ENCODE measurements at regions not wholly inside any gene's neighbourhood (a gene's known extent, or its start where the extent isn't known, plus 50 kb on each side); places are given as distances from the start of the nearest gene placed in this dataset.

DNA sequence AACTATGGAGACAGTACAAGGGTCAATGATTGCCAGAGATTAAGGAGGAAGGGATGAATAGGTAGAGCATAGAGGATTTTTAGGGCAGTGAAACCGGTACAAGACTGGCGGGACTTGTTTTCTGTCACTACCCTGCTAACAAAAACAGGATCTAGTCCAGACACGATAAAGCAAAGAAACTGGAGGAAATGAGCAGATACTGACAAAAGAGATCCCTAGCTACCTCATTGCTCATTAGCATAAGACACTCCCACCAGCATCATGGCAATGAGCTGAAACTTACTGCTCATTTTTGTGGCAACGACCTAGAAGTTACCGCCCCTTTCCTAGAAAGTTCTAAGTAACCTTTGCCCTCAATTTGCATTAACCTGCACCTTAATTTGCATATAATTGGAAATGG, 131.2 kb downstream of the ETAA1 start:
- TF ChIP-seq, protein P1, sequence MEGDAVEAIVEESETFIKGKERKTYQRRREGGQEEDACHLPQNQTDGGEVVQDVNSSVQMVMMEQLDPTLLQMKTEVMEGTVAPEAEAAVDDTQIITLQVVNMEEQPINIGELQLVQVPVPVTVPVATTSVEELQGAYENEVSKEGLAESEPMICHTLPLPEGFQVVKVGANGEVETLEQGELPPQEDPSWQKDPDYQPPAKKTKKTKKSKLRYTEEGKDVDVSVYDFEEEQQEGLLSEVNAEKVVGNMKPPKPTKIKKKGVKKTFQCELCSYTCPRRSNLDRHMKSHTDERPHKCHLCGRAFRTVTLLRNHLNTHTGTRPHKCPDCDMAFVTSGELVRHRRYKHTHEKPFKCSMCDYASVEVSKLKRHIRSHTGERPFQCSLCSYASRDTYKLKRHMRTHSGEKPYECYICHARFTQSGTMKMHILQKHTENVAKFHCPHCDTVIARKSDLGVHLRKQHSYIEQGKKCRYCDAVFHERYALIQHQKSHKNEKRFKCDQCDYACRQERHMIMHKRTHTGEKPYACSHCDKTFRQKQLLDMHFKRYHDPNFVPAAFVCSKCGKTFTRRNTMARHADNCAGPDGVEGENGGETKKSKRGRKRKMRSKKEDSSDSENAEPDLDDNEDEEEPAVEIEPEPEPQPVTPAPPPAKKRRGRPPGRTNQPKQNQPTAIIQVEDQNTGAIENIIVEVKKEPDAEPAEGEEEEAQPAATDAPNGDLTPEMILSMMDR (IDR thresholded peaks at IDR 0.05; ENCODE audit: insufficient read depth, low read depth, low read length, missing control alignments): no peak
- H3K4me3 ChIP-seq (ENCODE audit: low read depth, low read length): no peak overlapping the region
- no peak for DNase-seq (ENCODE audit: low read depth)

DNA sequence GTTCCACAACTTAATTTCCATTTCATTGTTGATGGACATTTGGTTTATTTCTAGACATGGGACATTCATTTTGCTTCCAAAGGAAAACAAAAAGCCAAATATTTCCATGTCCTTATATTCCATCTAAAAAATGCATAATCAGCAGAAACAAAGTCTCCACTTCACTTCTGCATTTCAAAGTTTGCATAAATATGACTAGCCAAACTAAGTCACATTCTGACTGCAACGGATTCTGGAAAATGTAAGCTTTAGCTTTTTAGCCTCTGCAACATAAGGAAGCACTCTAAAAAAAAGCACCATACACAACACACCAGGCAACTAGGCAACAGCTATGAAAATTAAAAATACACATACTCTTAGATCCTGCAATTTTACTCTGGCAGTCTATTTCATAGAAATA, 135.3 kb downstream of the ETAA1 start:
- H3K4me3 ChIP-seq (ENCODE audit: low read depth, low read length): no peak overlapping the region
- TF ChIP-seq, protein P1 (IDR thresholded peaks at IDR 0.05; ENCODE audit: insufficient read depth, low read depth, low read length, missing control alignments): no peak
- DNase-seq (ENCODE audit: low read depth): no peak

DNA sequence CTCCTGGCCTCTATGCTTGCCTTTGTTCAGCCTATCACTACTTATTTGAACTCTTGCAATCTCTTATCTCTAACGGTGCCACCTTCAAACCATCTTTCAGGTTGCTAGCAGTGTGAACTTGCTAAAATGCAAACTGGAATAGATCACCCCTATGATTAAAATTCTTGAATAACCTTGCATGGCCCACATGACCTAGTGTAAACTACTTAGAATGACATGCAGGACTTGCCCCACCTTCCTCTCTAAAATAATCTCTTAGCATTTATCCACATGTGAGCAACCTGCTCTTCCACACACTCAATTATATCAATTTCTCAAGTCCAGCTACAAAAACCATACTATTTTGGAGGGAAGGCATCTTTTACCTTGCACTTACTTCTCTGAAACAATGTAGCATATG, 137.6 kb downstream of the ETAA1 start:
- no peak overlapping the region for H3K4me3 ChIP-seq (ENCODE audit: low read depth, low read length)
- TF ChIP-seq, protein P1 (IDR thresholded peaks at IDR 0.05; ENCODE audit: insufficient read depth, low read depth, low read length, missing control alignments): no peak
- no peak for DNase-seq (ENCODE audit: low read depth)

DNA sequence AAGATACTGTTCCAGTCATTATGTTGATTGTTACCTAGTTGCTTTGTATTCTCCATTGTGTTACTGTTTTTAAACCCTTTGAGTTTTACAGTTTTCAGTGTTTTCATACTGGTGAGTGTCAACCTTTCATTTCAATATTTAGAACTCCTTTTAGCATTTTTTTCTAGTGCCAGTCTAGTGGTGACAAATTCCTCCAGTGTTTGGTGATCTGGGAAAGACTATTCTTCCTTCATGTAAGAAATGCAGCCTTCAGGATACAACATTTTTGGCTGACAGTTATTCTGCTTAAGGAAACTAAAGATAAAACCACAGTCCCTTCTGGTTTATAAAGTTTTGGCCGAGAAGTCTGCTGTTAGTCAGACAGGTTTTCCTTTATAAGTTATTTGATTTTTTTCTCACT, 143.8 kb downstream of the ETAA1 start:
- TF ChIP-seq, protein P1 (IDR thresholded peaks at IDR 0.05; ENCODE audit: insufficient read depth, low read depth, low read length, missing control alignments): no peak
- DNase-seq (ENCODE audit: low read depth): no peak
- no peak overlapping the region for H3K4me3 ChIP-seq (ENCODE audit: low read depth, low read length)

DNA sequence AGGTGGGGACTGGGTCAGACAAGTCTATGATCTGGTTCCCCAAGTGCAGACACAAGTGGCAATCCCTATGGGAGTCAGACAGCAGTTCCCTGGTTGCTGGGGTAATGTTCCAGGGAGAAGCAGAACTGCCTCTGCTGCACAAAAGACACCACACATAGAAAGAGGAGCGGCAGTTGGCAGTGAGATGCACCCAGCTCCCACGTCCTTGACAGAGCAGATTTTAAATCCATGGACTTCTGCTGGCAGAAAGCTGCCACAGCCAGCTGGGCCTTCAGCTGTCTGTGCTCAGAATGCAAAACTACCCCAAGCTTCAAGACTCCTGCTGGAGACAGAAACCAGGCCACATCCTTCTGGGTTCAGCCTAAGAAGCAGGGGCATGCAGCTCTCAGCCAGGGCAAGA, 147.2 kb downstream of the ETAA1 start:
- TF ChIP-seq, protein P1 (IDR thresholded peaks at IDR 0.05; ENCODE audit: insufficient read depth, low read depth, low read length, missing control alignments): no peak
- DNase-seq (ENCODE audit: low read depth): no peak
- H3K4me3 ChIP-seq (ENCODE audit: low read depth, low read length): no peak overlapping the region

DNA sequence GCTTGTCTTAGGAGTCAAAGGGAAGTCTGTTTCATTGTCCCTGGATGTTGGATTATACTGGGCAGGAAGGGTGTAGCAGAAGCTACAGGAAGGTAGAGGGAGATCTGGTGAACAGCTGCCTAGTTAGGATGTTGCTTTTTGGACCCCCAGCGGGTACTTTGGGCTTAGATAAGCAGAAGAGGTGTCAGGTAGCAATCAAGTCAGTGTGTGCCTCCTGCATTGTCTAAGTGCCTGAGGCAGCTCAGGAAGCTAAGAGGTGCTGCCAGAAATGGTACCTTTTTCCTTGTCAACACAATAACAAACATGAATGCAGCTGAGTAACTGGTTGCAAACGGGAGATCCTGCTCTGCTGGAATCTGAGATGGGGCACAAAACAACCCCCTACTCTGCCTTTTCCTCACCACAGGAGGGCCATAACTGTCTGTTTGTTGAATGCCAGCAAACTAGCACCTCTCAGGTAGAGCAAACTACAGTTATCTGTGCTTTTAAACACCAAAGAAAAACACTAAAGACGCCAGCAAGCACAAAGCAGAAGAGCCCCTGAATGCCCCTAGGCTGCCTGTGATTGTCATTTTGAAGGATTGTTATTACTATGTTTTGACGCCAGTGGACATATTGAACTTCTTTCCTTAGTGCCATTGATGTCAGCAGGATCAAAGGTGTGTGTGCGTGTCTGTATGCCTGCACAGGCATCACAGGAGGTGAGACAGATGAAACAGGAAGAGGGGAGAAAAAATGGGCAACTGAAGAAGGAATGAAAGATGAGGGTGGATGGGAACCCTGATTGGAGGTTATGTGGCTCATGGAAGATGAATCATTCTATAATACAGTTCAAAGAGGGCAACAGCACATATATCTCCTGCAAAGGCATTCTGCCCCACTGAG, 151.4 kb downstream of the ETAA1 start:
- TF ChIP-seq, protein P1 (IDR thresholded peaks at IDR 0.05; ENCODE audit: insufficient read depth, low read depth, low read length, missing control alignments): no peak
- DNase-seq (ENCODE audit: low read depth): no peak
- no peak overlapping the region for H3K4me3 ChIP-seq (ENCODE audit: low read depth, low read length)

DNA sequence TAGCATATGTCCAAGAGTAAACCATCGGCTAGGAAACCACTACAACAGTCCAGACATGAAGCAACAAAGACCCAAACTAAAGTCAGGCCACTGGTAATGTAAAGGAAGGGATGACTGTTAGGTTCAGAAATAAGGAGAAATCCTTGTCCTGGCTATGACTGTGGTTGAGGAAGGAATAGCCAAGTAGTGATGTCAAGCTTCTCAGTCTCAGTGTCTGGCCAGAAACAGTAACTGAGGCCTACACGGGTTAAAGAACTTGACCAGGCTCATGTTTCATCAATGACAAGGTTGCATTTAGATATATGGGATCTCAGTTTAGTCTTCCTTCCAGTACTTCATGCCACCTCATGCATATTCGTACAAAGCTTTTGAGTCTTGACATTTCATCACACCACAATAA, 162.0 kb downstream of the ETAA1 start:
- DNase-seq (ENCODE audit: low read depth): no peak
- H3K4me3 ChIP-seq (ENCODE audit: low read depth, low read length): no peak overlapping the region
- TF ChIP-seq, protein P1 (IDR thresholded peaks at IDR 0.05; ENCODE audit: insufficient read depth, low read depth, low read length, missing control alignments): no peak

All from GM12865 (cell line).